HepG2 (cell line): ENCODE measurements at regions not wholly inside any gene's neighbourhood (a gene's known extent, or its start where the extent isn't known, plus 50 kb on each side); places are given as distances from the start of the nearest gene placed in this dataset.

Source experiments
- ARHGAP35 ChIP-seq: sonication (generic); formaldehyde crosslinking; IDR thresholded peaks from 2 replicates; pipeline ENCODE4 v1.9.0; 2022; ENCODE audit warnings: mild to moderate bottlenecking, inconsistent platforms, moderate library complexity, missing genetic modification reagents, borderline replicate concordance
- CHD4 ChIP-seq: fragments of 200-600 bp; sonication (generic); IDR thresholded peaks from 2 replicates; pipeline ENCODE4 v1.7.0; 2017; ENCODE audit warnings: mild to moderate bottlenecking, low read length, borderline replicate concordance
- CTCF ChIP-seq: sonication (generic); formaldehyde crosslinking; IDR thresholded peaks from 2 replicates; pipeline ENCODE4 v1.5.0; 2020; ENCODE audit warnings: mild to moderate bottlenecking, missing genetic modification reagents, moderate library complexity
- GABPA ChIP-seq, 2 experiments: IDR thresholded peaks; 2 replicates each; pipeline ENCODE4 v1.6.1; 2011 to 2016; ENCODE audit warnings: low read depth in 2 of 2, low read length in 1 of 2, missing biosample characterization in 1 of 2, missing genetic modification characterization in 1 of 2
- IRX3 ChIP-seq: sonication (generic); formaldehyde crosslinking; IDR thresholded peaks from 2 replicates; pipeline ENCODE4 v1.8.1; 2023; ENCODE audit warnings: mild to moderate bottlenecking, low read depth, missing genetic modification reagents, borderline replicate concordance
- JUN ChIP-seq: sonication (generic); formaldehyde crosslinking; IDR thresholded peaks from 2 replicates; pipeline ENCODE4 v1.4.0; 2020; ENCODE audit warnings: mild to moderate bottlenecking, missing genetic modification reagents
- LBX2 ChIP-seq: sonication (generic); formaldehyde crosslinking; IDR thresholded peaks from 2 replicates; pipeline ENCODE4 v1.5.0; 2020; ENCODE audit warnings: missing genetic modification reagents, mild to moderate bottlenecking, borderline replicate concordance
- POLR2A ChIP-seq, 2 experiments: IDR thresholded peaks; 2 replicates each; pipeline ENCODE4 v1.6.1; 2011; ENCODE audit warnings: low read depth in 2 of 2, low read length in 2 of 2, mild to moderate bottlenecking in 1 of 2, moderate library complexity in 1 of 2; ENCODE audit not compliant: insufficient read depth in 1 of 2
- SMC3 ChIP-seq: IDR thresholded peaks from 2 replicates; pipeline ENCODE4 v1.6.1; 2011; ENCODE audit warnings: low read length, improper control_type of control experiment
- ZFY ChIP-seq: sonication (generic); formaldehyde crosslinking; IDR thresholded peaks from 2 replicates; pipeline ENCODE4 v1.4.0; 2020; ENCODE audit warnings: missing genetic modification reagents
- ZNF230 ChIP-seq: sonication (generic); formaldehyde crosslinking; IDR thresholded peaks from 2 replicates; pipeline ENCODE4 v1.4.0; 2020; ENCODE audit warnings: mild to moderate bottlenecking, missing genetic modification reagents
- ZNF260 ChIP-seq: sonication (generic); formaldehyde crosslinking; IDR thresholded peaks from 2 replicates; pipeline ENCODE4 v1.4.0; 2020; ENCODE audit warnings: missing genetic modification reagents, low read depth, mild to moderate bottlenecking, borderline replicate concordance
- ZSCAN29 ChIP-seq: sonication (generic); formaldehyde crosslinking; conservative IDR thresholded peaks from 2 replicates; pipeline ENCODE4 v1.4.0; 2020; ENCODE audit warnings: mild to moderate bottlenecking, missing genetic modification reagents

- TF ChIP-seq IRX3 (CRISPR knock-in tag) (no peak), GABPA (IDR thresholded peaks at IDR 0.05; ENCODE audit: low read depth, low read length) (no peak), GABPA (CRISPR knock-in tag; IDR thresholded peaks at IDR 0.05; ENCODE audit: low read depth) (no peak), ZNF260 (CRISPR knock-in tag) (no peak), ARHGAP35 (CRISPR knock-in tag) (no peak), SMC3 (no peak), CTCF (CRISPR knock-in tag) (no peak), JUN (CRISPR knock-in tag) (no peak), LBX2 (CRISPR knock-in tag) (no peak), ZNF230 (CRISPR knock-in tag) (no peak), POLR2A (IDR thresholded peaks at IDR 0.05; ENCODE audit: insufficient read depth in 1 of 2, low read depth in 2 of 2, low read length in 2 of 2) (no peak), CHD4 (no peak), ZSCAN29 (CRISPR knock-in tag) (no peak), ZFY (CRISPR knock-in tag) (no peak)
Measured at GRCh38 chr1:112245114-112245513, 150.9 kb upstream of the CTTNBP2NL start.
